Small intestine (tissue), 7 donors: ENCODE measurements at regions not wholly inside any gene's neighbourhood (a gene's known extent, or its start where the extent isn't known, plus 50 kb on each side); places are given as distances from the start of the nearest gene placed in this dataset.

Source experiments
- DNase-seq, 2 donors: peaks; one replicate each; pipeline versions ENCODE4 v3.0.0 to v3.0.0-alpha.2; 2013
- FAIRE-seq: peaks from 2 replicates; lab custom pipeline; 2012; peaks lifted over from hg19 to GRCh38; lab: Jason Lieb, UNC
- H3K27ac ChIP-seq, 3 donors: one replicate each; pipeline ENCODE4 v1.5.1; 2013; ENCODE audit warnings: low read length in 2 of 3, mild to moderate bottlenecking in 2 of 3, control low read depth in 1 of 3, inconsistent platforms in 1 of 3, low read depth in 1 of 3, moderate library complexity in 1 of 3
- H3K27me3 ChIP-seq, 3 donors: one replicate each; pipeline ENCODE4 v1.6.1; 2013; ENCODE audit warnings: low read length in 3 of 3, inconsistent platforms in 1 of 3; ENCODE audit not compliant: control insufficient read depth in 3 of 3, insufficient read depth in 3 of 3
- H3K36me3 ChIP-seq, 3 donors: one replicate each; pipeline ENCODE4 v1.6.1; 2013; ENCODE audit warnings: low read length in 3 of 3, inconsistent platforms in 1 of 3, low read depth in 1 of 3, mild to moderate bottlenecking in 1 of 3, moderate library complexity in 1 of 3; ENCODE audit not compliant: control insufficient read depth in 3 of 3, insufficient read depth in 2 of 3
- H3K4me1 ChIP-seq, 3 donors: one replicate each; pipeline ENCODE4 v1.6.1; 2013; ENCODE audit warnings: low read length in 2 of 3, inconsistent platforms in 1 of 3, low read depth in 1 of 3, mild to moderate bottlenecking in 1 of 3, moderate library complexity in 1 of 3; ENCODE audit not compliant: control insufficient read depth in 3 of 3, insufficient read depth in 2 of 3
- H3K4me3 ChIP-seq, 3 donors: one replicate each; pipeline ENCODE4 v1.5.1; 2013; ENCODE audit warnings: low read length in 3 of 3, control low read depth in 1 of 3, inconsistent platforms in 1 of 3, low read depth in 1 of 3, mild to moderate bottlenecking in 1 of 3, moderate library complexity in 1 of 3
- H3K9me3 ChIP-seq, 2 donors: one replicate each; pipeline ENCODE4 v1.6.1; 2013; ENCODE audit warnings: low read depth in 1 of 2, low read length in 1 of 2; ENCODE audit not compliant: control insufficient read depth in 2 of 2, insufficient read depth in 1 of 2
- WGBS, 3 donors: extraction: QIAGEN DNeasy Blood & Tissue Kit; methylation state at CpG; one replicate each; pipeline ENCODE4 v1.1.7; 2013; 5-methylcytosine and 5-hydroxymethylcytosine counted together
- donor health status: healthy with polysubstance abuse.
- donor health status: control.
- donor health status: control.
- donor health status: Bipolar disorder and iron deficiency.
- donor health status: healthy.

GRCh38 chr1:178637841-178638240 is 87.2 kb upstream of the RALGPS2 start:
- H3K9me3 ChIP-seq = no peaks in the 10 kb centered on the region

GRCh38 chr1:178639326-178639725 is 85.7 kb upstream of the RALGPS2 start:
- FAIRE-seq (no peak), DNase-seq (no peak)
- H3K36me3 ChIP-seq = no peaks in the 10 kb centered on the region
- peaks cover 0 to 2% (median 0%) of the 10 kb centered on the region in 3 donors for H3K4me1 ChIP-seq
- no peak overlapping the region for H3K4me3 ChIP-seq
- no peaks in the 10 kb centered on the region for H3K9me3 ChIP-seq
- no peaks in the 10 kb centered on the region for H3K27me3 ChIP-seq
- no peak overlapping the region for H3K27ac ChIP-seq

More at GRCh38 chr1:178637841-178638240, 87.2 kb upstream of the RALGPS2 start:
- H3K4me1 ChIP-seq = no peaks in the 10 kb centered on the region
- FAIRE-seq (no peak), DNase-seq (no peak)
- no peaks in the 10 kb centered on the region for H3K27me3 ChIP-seq
- H3K36me3 ChIP-seq = no peaks in the 10 kb centered on the region
- 81 to 100% (median 94%) methylated on average over 1 of the region's 1 CpG for whole genome bisulfite sequencing, 3 donors
- H3K27ac ChIP-seq = no peak overlapping the region
- no peak overlapping the region for H3K4me3 ChIP-seq

GRCh38 chr1:178642282-178642681 is 82.8 kb upstream of the RALGPS2 start:
- 72 to 89% (median 74%) methylated on average over 5 of the region's 5 CpGs for WGBS, 3 donors
- no peaks in the 10 kb centered on the region for H3K9me3 ChIP-seq
- peaks cover 0 to 2% (median 2%) of the 10 kb centered on the region in 3 donors for H3K4me1 ChIP-seq
- H3K4me3 ChIP-seq = no peak overlapping the region
- DNase-seq (no peak), FAIRE-seq (no peak)
- no peaks in the 10 kb centered on the region for H3K27me3 ChIP-seq
- H3K27ac ChIP-seq = no peak overlapping the region
- H3K36me3 ChIP-seq = no peaks in the 10 kb centered on the region

GRCh38 chr1:178643349-178643748 is 81.7 kb upstream of the RALGPS2 start:
- H3K27me3 ChIP-seq = no peaks in the 10 kb centered on the region

GRCh38 chr1:178643831-178644230 is 81.2 kb upstream of the RALGPS2 start:
- Histone ChIP-seq H3K27me3 (no peaks in the 10 kb centered on the region), H3K9me3 (no peaks in the 10 kb centered on the region), H3K4me1 (peaks cover 0 to 2% (median 2%) of the 10 kb centered on the region in 3 donors), H3K36me3 (no peaks in the 10 kb centered on the region), H3K27ac (no peak overlapping the region), H3K4me3 (no peak overlapping the region)
- FAIRE-seq (no peak), DNase-seq (no peak)
- 54 to 80% (median 72%) methylated on average over 6 of the region's 6 CpGs for WGBS, 3 donors

More at GRCh38 chr1:178643349-178643748, 81.7 kb upstream of the RALGPS2 start:
- H3K9me3 ChIP-seq = no peaks in the 10 kb centered on the region
- DNase-seq = no peak
- WGBS, 3 donors = 91 to 96% (median 92%) methylated on average over 4 of the region's 4 CpGs
- H3K36me3 ChIP-seq = no peaks in the 10 kb centered on the region
- no peak for FAIRE-seq
- no peak overlapping the region for H3K4me3 ChIP-seq
- H3K4me1 ChIP-seq = peaks cover 0 to 2% (median 2%) of the 10 kb centered on the region in 3 donors
- H3K27ac ChIP-seq = no peak overlapping the region

GRCh38 chr1:178644308-178645120 is 80.5 kb upstream of the RALGPS2 start:
- Histone ChIP-seq H3K27ac (no peak overlapping the region), H3K27me3 (no peaks in the 10 kb centered on the region), H3K4me1 (peaks cover 0 to 2% (median 2%) of the 10 kb centered on the region in 3 donors), H3K4me3 (no peak overlapping the region), H3K9me3 (no peaks in the 10 kb centered on the region), H3K36me3 (no peaks in the 10 kb centered on the region)
- WGBS, 3 donors = 21 to 28% (median 25%) methylated on average over 4 of the region's 4 CpGs
- DNase-seq (peak; percentile 81 to 82), FAIRE-seq (no peak)

- WGBS, 3 donors = 71 to 84% (median 82%) methylated on average over 5 of the region's 5 CpGs
- H3K27me3 ChIP-seq = no peaks in the 10 kb centered on the region
- H3K36me3 ChIP-seq = no peaks in the 10 kb centered on the region
- peaks cover 0 to 2% (median 2%) of the 10 kb centered on the region in 3 donors for H3K4me1 ChIP-seq
- H3K27ac ChIP-seq = no peak overlapping the region
- DNase-seq = no peak
- no peaks in the 10 kb centered on the region for H3K9me3 ChIP-seq
- FAIRE-seq = no peak
- no peak overlapping the region for H3K4me3 ChIP-seq
Observed at GRCh38 chr1:178645157-178645807, 79.8 kb upstream of the RALGPS2 start.

- no peak overlapping the region for H3K4me3 ChIP-seq
- peaks cover 0 to 6% (median 2%) of the 10 kb centered on the region in 3 donors for H3K4me1 ChIP-seq
- H3K9me3 ChIP-seq = no peaks in the 10 kb centered on the region
- no peaks in the 10 kb centered on the region for H3K36me3 ChIP-seq
- WGBS, 3 donors = 74 to 86% (median 83%) methylated on average over 2 of the region's 2 CpGs
- no peak overlapping the region for H3K27ac ChIP-seq
- no peaks in the 10 kb centered on the region for H3K27me3 ChIP-seq
- DNase-seq = no peak
- no peak for FAIRE-seq
Observed at GRCh38 chr1:178645808-178646200, 79.2 kb upstream of the RALGPS2 start.
